GM23248 (cell line): ENCODE measurements at regions not wholly inside any gene's neighbourhood (a gene's known extent, or its start where the extent isn't known, plus 50 kb on each side); places are given as distances from the start of the nearest gene placed in this dataset.

Experiments
- EZH2 ChIP-seq: fragments of 200-600 bp; sonication (generic); IDR thresholded peaks from 2 replicates; pipeline ENCODE4 v1.6.1; 2018; ENCODE audit warnings: antibody characterized with exemption, mild to moderate bottlenecking; ENCODE audit not compliant: insufficient read depth, poor library complexity, severe bottlenecking
- EZH2phosphoT487 ChIP-seq: fragments of 200-600 bp; sonication (generic); IDR thresholded peaks from 2 replicates; pipeline ENCODE4 v1.6.1; 2018; ENCODE audit warnings: antibody characterized with exemption, moderate library complexity, mild to moderate bottlenecking, low read depth; ENCODE audit not compliant: insufficient read depth

DNA sequence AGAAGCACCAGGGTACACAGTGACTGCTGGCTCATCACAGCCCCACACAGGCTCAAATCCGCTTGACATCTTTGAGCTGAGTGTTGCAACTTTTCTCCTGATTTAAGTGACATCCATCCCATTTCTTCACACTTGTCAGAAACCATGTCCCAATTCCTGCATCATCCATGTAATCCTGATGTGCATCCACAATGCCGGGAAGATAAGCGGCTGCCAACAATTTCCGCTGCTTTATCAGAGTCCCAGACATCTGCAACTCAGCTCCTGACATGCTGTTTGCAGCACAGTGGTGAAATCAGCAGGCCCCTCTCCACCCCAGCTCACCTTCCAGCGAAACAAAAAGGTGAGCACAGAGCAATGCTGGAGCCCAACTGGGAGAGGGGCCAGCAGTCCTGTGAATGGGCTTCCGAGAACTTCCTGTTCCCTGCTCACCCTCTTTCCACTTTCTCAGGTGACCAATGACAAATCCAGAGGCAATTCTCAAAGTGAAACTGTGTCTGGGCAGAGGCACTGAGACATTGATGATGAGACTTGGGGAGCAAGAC is 581.0 kb downstream of the AJAP1 start:
- TF ChIP-seq EZH2, result no peak
- TF ChIP-seq EZH2phosphoT487, result no peak
